ENCODE measurements at regions not wholly inside any gene's neighbourhood (a gene's known extent, or its start where the extent isn't known, plus 50 kb on each side); places are given as distances from the start of the nearest gene placed in this dataset.
A peak's percentile ranks its signal among the peaks of the same experiment; 100 is the strongest.

DNA sequence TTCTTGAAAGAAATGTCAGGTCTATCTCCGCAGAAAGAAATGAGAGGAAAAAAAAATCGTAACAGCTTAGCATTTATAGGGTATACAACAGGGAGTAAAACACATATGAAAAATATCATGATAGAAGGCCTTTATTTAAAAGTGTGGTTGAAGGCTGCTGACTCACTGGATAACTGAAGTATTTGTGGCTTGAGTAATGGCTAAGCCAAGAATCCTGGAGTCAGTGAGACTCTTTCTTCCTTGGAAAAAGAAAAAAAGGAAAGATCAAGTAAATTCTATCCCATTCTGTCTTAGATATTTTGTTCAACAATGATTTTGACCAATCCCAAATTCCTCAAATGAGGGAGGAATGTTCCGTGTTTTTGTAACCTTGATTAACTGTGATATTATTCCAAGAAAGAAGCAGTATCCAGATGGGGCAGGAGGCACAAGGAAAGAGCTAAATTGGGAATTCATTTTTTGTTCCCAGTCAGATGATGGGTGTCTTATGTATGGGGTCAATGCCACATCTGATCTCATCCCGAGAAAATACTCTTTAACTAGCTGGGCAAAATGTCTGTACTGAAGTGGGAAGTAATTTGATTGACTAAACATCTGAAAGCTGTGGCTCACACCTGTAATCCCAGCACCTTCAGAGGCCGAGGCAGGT lies 64.3 kb upstream of the MYO10 start:
- peak; percentile 58 for TF ChIP-seq ISL1 (CRISPR knock-in tag; IDR thresholded peaks at IDR 0.05)
- no peak for TF ChIP-seq SNAI2 (CRISPR knock-in tag; IDR thresholded peaks at IDR 0.05)
